ENCODE measurements at regions not wholly inside any gene's neighbourhood (a gene's known extent, or its start where the extent isn't known, plus 50 kb on each side); places are given as distances from the start of the nearest gene placed in this dataset.

DNA sequence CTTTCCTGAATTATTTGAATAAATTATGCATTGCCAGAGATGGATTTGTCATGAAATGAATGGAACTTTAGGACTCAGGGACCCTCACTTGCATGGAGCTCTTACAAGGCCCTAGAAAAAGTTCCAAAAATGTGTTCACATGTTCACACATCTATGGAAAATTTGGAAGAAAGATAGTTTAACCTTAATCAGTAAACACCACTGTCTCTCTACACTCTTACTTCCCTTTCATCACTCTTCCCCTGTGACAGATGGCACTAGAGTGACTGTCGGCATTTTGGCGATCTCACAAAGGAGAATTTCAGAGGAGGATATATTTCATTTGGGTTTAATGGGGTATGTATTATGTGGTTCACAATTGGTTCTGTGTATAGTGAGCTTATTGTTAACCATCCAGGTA lies 600.8 kb downstream of the IGSF11 start:
- TF ChIP-seq ZC3H10 (CRISPR knock-in tag; IDR thresholded peaks at IDR 0.05): no peak
- no peak for TF ChIP-seq ESRRG (CRISPR knock-in tag; IDR thresholded peaks at IDR 0.05)
- TF ChIP-seq ARNTL (CRISPR knock-in tag; IDR thresholded peaks at IDR 0.05; ENCODE audit: borderline replicate concordance, low read depth): no peak
- no peak for TF ChIP-seq GLIS3 (CRISPR knock-in tag; IDR thresholded peaks at IDR 0.05)
- no peak for TF ChIP-seq ZFP30 (CRISPR knock-in tag; IDR thresholded peaks at IDR 0.05)
- TF ChIP-seq RARB (CRISPR knock-in tag; IDR thresholded peaks at IDR 0.05): no peak
- TF ChIP-seq ZFP3 (CRISPR knock-in tag; IDR thresholded peaks at IDR 0.05): no peak
- no peak for TF ChIP-seq PATZ1 (CRISPR knock-in tag; IDR thresholded peaks at IDR 0.05; ENCODE audit: borderline replicate concordance)
- TF ChIP-seq CREB5 (CRISPR knock-in tag; IDR thresholded peaks at IDR 0.05; ENCODE audit: low read depth): no peak
- no peak for TF ChIP-seq POU6F1 (CRISPR knock-in tag; IDR thresholded peaks at IDR 0.05; ENCODE audit: borderline replicate concordance, low read depth)
- TF ChIP-seq PPARA (CRISPR knock-in tag; IDR thresholded peaks at IDR 0.05; ENCODE audit: borderline replicate concordance): no peak
- TF ChIP-seq ZNF70 (CRISPR knock-in tag; IDR thresholded peaks at IDR 0.05): no peak
- no peak for TF ChIP-seq ISL1 (CRISPR knock-in tag; IDR thresholded peaks at IDR 0.05)

Measured in SK-N-SH treated with all-trans-retinoic acid at 6 μM for 48 hours (cell line).